Endothelial cell of umbilical vein (primary cell): ENCODE measurements at regions not wholly inside any gene's neighbourhood (a gene's known extent, or its start where the extent isn't known, plus 50 kb on each side); places are given as distances from the start of the nearest gene placed in this dataset.

ENCODE experiments used
- CTCF ChIP-seq, 2 donors: IDR thresholded peaks; 1 replicate in 1 of 2; 2 replicates in 1 of 2; pipeline ENCODE4 v1.5.1; 2011; ENCODE audit warnings: low read length in 2 of 2, mild to moderate bottlenecking in 2 of 2, moderate library complexity in 2 of 2, control low read depth in 1 of 2, inconsistent platforms in 1 of 2, low read depth in 1 of 2; ENCODE audit not compliant: insufficient read depth in 1 of 2; ENCODE audit errors: extremely low read depth in 1 of 2
- EZH2 ChIP-seq: IDR thresholded peaks from 2 replicates; pipeline ENCODE4 v1.6.1; 2012; ENCODE audit warnings: borderline replicate concordance, low read depth, mild to moderate bottlenecking, moderate library complexity, low read length, inconsistent platforms; ENCODE audit not compliant: severe bottlenecking
- JUN ChIP-seq: IDR thresholded peaks from 2 replicates; pipeline ENCODE4 v1.6.1; 2011; ENCODE audit warnings: borderline replicate concordance, low read depth; ENCODE audit not compliant: insufficient read length, insufficient read depth
- MYC ChIP-seq: IDR thresholded peaks from one replicate; pipeline ENCODE4 v1.6.1; 2011; ENCODE audit warnings: mild to moderate bottlenecking, low read depth, low read length
- POLR2A ChIP-seq: IDR thresholded peaks from 2 replicates; pipeline ENCODE4 v1.6.1; 2012; ENCODE audit warnings: low read depth, mild to moderate bottlenecking, control low read depth, low read length
- POLR2AphosphoS5 ChIP-seq: IDR thresholded peaks from 2 replicates; pipeline ENCODE4 v1.6.1; 2012; ENCODE audit warnings: low read depth, mild to moderate bottlenecking, control low read depth, low read length, moderate library complexity; ENCODE audit not compliant: insufficient read depth
- TF ChIP-seq, protein P1 (sequence below): IDR thresholded peaks from 2 replicates; pipeline ENCODE4 v1.6.1; 2011; ENCODE audit not compliant: insufficient read depth, insufficient read length

GRCh38 chr3:40681658-40682055, 156.9 kb downstream of the ZNF621 start:
- TF ChIP-seq POLR2A = no peak
- no peak for TF ChIP-seq CTCF (IDR thresholded peaks at IDR 0.05; ENCODE audit: extremely low read depth in 1 of 2, insufficient read depth in 1 of 2, low read depth in 1 of 2, low read length in 2 of 2)
- no peak for TF ChIP-seq MYC
- no peak for TF ChIP-seq EZH2
- TF ChIP-seq POLR2AphosphoS5 = no peak
- TF ChIP-seq, protein P1, sequence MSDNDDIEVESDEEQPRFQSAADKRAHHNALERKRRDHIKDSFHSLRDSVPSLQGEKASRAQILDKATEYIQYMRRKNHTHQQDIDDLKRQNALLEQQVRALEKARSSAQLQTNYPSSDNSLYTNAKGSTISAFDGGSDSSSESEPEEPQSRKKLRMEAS = no peak
- TF ChIP-seq JUN = no peak
